Activated CD8-positive, alpha-beta memory T cell treated with anti-CD3 and anti-CD28 coated beads, Interleukin-2, amount 10 ng/mL, durations not matched to agents 7 days and 5 days (primary cell): ENCODE measurements at regions not wholly inside any gene's neighbourhood (a gene's known extent, or its start where the extent isn't known, plus 50 kb on each side); places are given as distances from the start of the nearest gene placed in this dataset.

Experiments used
- ATAC-seq: fragments of 150-1000 bp; cut with Tn5 transposase; one replicate; pipeline ENCODE4 v1.10.0; 2021; ENCODE audit warnings: moderate library complexity
- CTCF ChIA-PET: fragments of 350-600 bp; sonication (Branson Sonifier 250); formaldehyde crosslinking; loops from one replicate; lab custom pipeline; 2021; ENCODE audit warnings: antibody characterized with exemption; lab: Charles Lee
- DNase-seq: peaks from one replicate; pipeline ENCODE4 v3.0.0-alpha.2; 2020
- H3K27ac Mint-ChIP-seq: one replicate; pipeline ENCODE4 v1.8.0; 2021; ENCODE audit warnings: mild to moderate bottlenecking, mixed read lengths
- H3K27me3 Mint-ChIP-seq: one replicate; pipeline ENCODE4 v1.8.0; 2021; ENCODE audit warnings: mixed read lengths
- H3K36me3 Mint-ChIP-seq: one replicate; pipeline ENCODE4 v1.8.0; 2021; ENCODE audit warnings: mild to moderate bottlenecking, mixed read lengths
- H3K4me1 Mint-ChIP-seq: one replicate; pipeline ENCODE4 v1.8.0; 2021; ENCODE audit warnings: mixed read lengths
- H3K4me3 Mint-ChIP-seq: one replicate; pipeline ENCODE4 v1.8.0; 2021; ENCODE audit warnings: mild to moderate bottlenecking, moderate library complexity, mixed read lengths
- H3K9me3 Mint-ChIP-seq: one replicate; pipeline ENCODE4 v1.8.0; 2022; ENCODE audit warnings: low read depth, mixed read lengths

GRCh38 chr4:182019148-182019652, 224.0 kb upstream of the TENM3 start:
- DNase-seq (peak; percentile 40), ATAC-seq (peak; percentile 20)
- Mint-ChIP-seq H3K4me3 (no peak overlapping the region), H3K36me3 (no peaks in the 10 kb centered on the region), H3K27ac (peak overlapping the region; percentile 70), H3K4me1 (peaks cover 10% of the 10 kb centered on the region), H3K9me3 (peaks cover 3% of the 10 kb centered on the region), H3K27me3 (no peaks in the 10 kb centered on the region)
- CTCF ChIA-PET = no interaction called here

DNA sequence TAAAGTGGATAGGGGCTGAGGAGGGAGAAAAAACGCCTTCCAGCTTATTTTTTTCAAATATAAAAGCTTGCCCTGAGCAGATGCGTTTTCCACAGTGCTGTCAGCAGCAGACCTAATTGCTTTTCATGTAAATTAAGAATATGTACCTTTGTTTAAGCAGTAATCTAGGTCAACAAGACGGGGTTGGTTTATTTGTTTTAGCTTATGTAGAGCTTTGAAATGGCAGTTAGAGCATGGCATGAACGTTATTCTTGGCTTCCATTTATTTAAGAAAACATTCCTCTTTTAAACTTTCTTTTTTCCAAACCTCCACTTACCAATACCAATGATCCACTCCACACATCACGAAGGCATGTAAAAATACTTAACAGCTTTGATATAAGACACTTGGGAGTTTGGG, 220.3 kb upstream of the TENM3 start:
- no peak for ATAC-seq
- Mint-ChIP-seq H3K27me3 (no peaks in the 10 kb centered on the region), H3K9me3 (no peaks in the 10 kb centered on the region), H3K27ac (no peak overlapping the region), H3K4me1 (peaks cover 10% of the 10 kb centered on the region), H3K36me3 (no peaks in the 10 kb centered on the region), H3K4me3 (no peak overlapping the region)
- DNase-seq = no peak
- CTCF ChIA-PET = interaction anchor here (0.7 kb wide), 1 partner anchor 19 kb away, joined by 3 read pairs; no protein-coding TSS in a partner anchor

DNA sequence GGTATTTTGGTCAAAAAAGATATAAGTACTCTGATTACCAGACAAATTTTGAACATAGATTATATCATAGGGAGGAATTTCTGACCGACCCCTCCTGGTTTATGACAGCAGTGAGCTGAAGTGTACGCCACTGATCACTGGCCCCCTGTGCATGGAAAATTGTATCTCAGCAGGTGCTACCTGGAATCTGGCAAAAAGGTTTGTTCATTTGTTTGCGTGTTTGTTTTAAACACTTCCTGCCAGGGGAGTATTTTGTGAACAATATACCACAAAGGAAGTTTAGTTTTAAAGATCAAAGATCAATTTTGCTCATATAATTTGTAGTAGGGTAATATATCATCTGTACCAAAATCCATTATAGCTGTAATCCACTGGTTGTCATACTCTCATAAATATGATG, 219.7 kb upstream of the TENM3 start:
- H3K4me1 Mint-ChIP-seq = peaks cover 10% of the 10 kb centered on the region
- ATAC-seq (no peak), DNase-seq (no peak)
- H3K27ac Mint-ChIP-seq = no peak overlapping the region
- CTCF ChIA-PET = no interaction called here
- H3K4me3 Mint-ChIP-seq = no peak overlapping the region
- H3K36me3 Mint-ChIP-seq = no peaks in the 10 kb centered on the region
- H3K9me3 Mint-ChIP-seq = no peaks in the 10 kb centered on the region
- H3K27me3 Mint-ChIP-seq = no peaks in the 10 kb centered on the region

DNA sequence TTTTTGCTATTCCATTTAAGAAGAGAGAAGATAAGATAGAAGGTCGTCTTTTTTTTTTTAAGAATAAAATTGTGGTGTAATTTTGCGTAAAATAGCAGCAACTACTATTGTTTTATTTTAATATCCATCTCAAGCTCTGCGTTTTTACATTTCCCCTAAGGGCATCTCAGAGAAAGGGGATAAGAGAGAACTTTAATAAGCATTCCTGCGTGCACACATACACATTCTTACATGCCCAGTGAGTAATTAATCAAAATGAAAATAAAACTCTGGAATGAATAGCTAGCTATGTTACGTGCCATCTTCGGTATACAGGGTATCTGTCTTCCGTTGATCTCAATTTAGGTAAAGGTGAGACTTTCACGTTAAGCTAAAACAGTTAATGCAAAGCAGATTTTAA, 200.3 kb upstream of the TENM3 start:
- Mint-ChIP-seq H3K4me1 (no peaks in the 10 kb centered on the region), H3K27me3 (no peaks in the 10 kb centered on the region), H3K4me3 (no peak overlapping the region), H3K27ac (no peak overlapping the region), H3K36me3 (no peaks in the 10 kb centered on the region), H3K9me3 (peaks cover 2% of the 10 kb centered on the region)
- CTCF ChIA-PET = no interaction called here
- ATAC-seq = no peak
- no peak for DNase-seq

DNA sequence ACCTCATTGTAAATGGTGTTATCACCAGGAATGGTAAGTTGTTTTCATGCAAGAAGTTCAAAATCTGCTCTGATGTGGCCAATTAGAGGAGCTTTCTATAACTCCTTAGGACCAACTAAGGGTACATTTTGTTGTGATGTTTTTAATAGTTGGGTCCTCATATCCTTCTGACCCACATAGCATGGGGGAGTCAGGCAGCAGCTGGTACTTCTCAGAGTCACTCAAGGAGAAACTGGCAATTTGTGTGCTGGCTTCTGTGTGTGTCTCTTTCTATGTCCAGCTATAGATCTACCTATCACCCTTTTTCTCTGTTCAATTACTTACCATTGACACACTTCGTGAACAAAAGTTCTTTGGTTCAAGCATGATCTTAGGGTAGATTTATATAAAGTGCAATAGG, 194.3 kb upstream of the TENM3 start:
- no peaks in the 10 kb centered on the region for H3K4me1 Mint-ChIP-seq
- no peak overlapping the region for H3K4me3 Mint-ChIP-seq
- DNase-seq (no peak), ATAC-seq (no peak)
- no peaks in the 10 kb centered on the region for H3K36me3 Mint-ChIP-seq
- CTCF ChIA-PET = no interaction called here
- H3K9me3 Mint-ChIP-seq = no peaks in the 10 kb centered on the region
- H3K27me3 Mint-ChIP-seq = no peaks in the 10 kb centered on the region
- no peak overlapping the region for H3K27ac Mint-ChIP-seq

- H3K4me1 Mint-ChIP-seq = no peaks in the 10 kb centered on the region
- H3K27me3 Mint-ChIP-seq = no peaks in the 10 kb centered on the region
- ATAC-seq (no peak), DNase-seq (no peak)
- no peak overlapping the region for H3K4me3 Mint-ChIP-seq
- peaks cover 6% of the 10 kb centered on the region for H3K9me3 Mint-ChIP-seq
- no peak overlapping the region for H3K27ac Mint-ChIP-seq
- CTCF ChIA-PET = no interaction called here
- H3K36me3 Mint-ChIP-seq = no peaks in the 10 kb centered on the region
These were observed 186.3 kb upstream of the TENM3 start for GRCh38 chr4:182056866-182057265.

GRCh38 chr4:182062458-182062857, 180.7 kb upstream of the TENM3 start:
- no peak for ATAC-seq
- H3K36me3 Mint-ChIP-seq = no peaks in the 10 kb centered on the region
- no peaks in the 10 kb centered on the region for H3K9me3 Mint-ChIP-seq
- no peaks in the 10 kb centered on the region for H3K27me3 Mint-ChIP-seq
- CTCF ChIA-PET = no interaction called here
- no peak for DNase-seq
- H3K27ac Mint-ChIP-seq = no peak overlapping the region
- H3K4me3 Mint-ChIP-seq = no peak overlapping the region
- no peaks in the 10 kb centered on the region for H3K4me1 Mint-ChIP-seq

DNA sequence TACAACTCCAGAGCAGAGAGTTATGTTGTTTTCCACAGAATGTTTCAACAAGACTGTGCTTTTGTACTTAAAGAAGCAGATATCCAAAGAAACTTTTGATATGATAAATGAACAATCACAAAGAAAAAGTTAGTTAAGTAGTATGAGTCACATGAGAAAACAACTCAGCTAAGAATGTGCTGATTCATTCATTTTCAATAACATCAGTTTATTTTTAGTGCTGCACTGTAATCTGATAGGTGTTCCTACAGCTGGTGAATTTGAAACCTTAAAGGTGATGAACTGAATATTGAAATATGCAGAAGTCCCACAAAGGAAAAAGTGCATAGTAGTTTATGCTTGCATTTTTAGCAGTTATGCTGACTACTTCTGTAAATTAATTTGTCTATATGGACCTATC, 180.3 kb upstream of the TENM3 start:
- no peak for ATAC-seq
- Mint-ChIP-seq H3K4me1 (no peaks in the 10 kb centered on the region), H3K4me3 (no peak overlapping the region), H3K27me3 (no peaks in the 10 kb centered on the region), H3K27ac (no peak overlapping the region), H3K9me3 (no peaks in the 10 kb centered on the region), H3K36me3 (no peaks in the 10 kb centered on the region)
- CTCF ChIA-PET = no interaction called here
- DNase-seq = no peak

DNA sequence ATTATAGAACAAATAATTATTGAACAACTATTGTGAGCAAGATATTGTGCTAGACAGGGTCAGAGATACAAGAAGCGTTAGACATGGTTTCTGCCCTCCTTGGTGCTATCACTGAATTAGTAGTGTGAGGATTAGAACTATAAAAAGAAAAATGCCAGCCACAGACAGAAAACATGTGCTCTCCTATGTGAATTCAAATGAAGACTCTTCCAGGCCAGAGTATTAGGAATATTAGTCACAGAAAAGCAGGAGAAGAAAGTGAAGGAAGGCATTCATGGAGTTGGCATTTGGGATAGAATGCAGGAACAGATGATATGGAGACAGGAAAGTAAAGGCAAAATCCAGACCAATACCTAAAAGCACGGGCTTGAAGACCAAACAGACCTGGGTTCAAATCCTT, 179.6 kb upstream of the TENM3 start:
- no peak overlapping the region for H3K27ac Mint-ChIP-seq
- CTCF ChIA-PET = no interaction called here
- H3K36me3 Mint-ChIP-seq = no peaks in the 10 kb centered on the region
- no peaks in the 10 kb centered on the region for H3K4me1 Mint-ChIP-seq
- no peaks in the 10 kb centered on the region for H3K9me3 Mint-ChIP-seq
- H3K4me3 Mint-ChIP-seq = no peak overlapping the region
- DNase-seq (no peak), ATAC-seq (no peak)
- no peaks in the 10 kb centered on the region for H3K27me3 Mint-ChIP-seq

DNA sequence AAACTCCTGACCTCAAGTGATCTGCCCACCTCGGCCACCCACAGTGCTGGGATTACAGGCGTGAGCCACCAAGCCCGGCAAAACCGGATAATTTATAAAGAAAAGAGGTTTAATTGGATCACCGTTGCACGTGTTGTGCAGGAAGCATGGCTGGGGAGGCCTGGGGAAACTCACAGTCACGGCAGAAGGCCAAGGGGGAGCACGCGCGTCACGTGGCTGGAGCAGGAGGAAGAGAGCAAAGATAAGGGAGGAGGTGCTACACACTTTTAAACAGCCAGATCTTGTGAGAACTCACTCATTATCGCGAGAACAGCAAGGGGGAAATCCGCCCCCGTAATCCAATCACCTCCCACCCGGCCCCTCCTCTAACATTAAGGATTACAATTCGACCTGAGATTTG, 177.9 kb upstream of the TENM3 start:
- ATAC-seq = no peak
- Mint-ChIP-seq H3K4me1 (no peaks in the 10 kb centered on the region), H3K4me3 (no peak overlapping the region), H3K9me3 (no peaks in the 10 kb centered on the region), H3K27me3 (no peaks in the 10 kb centered on the region), H3K36me3 (no peaks in the 10 kb centered on the region), H3K27ac (no peak overlapping the region)
- CTCF ChIA-PET = no interaction called here
- DNase-seq = no peak

DNA sequence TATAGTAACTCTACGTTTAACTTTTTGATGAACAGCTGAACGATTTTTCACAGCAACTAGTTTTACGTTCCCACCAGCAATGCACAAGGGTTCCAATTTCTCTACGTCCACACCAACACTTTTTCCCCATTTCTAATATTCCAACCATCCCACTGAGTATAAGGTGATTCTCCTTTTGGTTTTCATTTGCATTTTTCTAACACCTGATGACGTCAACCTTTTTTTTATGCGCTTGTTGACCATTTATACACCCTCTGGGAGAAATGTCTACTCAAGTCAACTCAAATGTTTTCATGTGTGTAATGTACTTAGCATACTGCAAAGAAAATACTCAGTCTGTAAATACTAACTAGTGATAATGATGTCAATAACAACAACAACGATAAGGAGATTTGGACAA, 177.2 kb upstream of the TENM3 start:
- no peak overlapping the region for H3K27ac Mint-ChIP-seq
- H3K36me3 Mint-ChIP-seq = no peaks in the 10 kb centered on the region
- no peaks in the 10 kb centered on the region for H3K9me3 Mint-ChIP-seq
- no peak overlapping the region for H3K4me3 Mint-ChIP-seq
- ATAC-seq (no peak), DNase-seq (no peak)
- H3K4me1 Mint-ChIP-seq = no peaks in the 10 kb centered on the region
- H3K27me3 Mint-ChIP-seq = no peaks in the 10 kb centered on the region
- CTCF ChIA-PET = no interaction called here

DNA sequence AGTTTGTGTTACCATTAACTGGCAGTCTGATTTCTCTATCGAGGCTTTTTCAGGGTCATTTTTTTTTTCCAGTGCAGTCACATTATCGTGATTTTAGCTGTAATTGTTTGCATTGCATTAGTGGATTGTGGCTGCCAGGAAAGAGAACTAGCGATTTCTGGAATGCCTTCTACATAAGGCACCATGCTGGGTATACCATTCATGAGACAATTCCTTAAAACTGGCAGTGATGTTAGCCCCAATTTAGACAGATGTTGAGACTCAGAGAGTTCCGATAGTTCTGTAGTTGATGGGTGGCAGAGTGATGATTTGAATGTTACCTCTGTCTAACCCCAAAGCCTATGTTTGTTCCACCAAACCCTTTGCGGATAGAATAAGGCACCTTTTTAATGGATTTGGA, 175.4 kb upstream of the TENM3 start:
- peaks cover 3% of the 10 kb centered on the region for H3K9me3 Mint-ChIP-seq
- no peak overlapping the region for H3K27ac Mint-ChIP-seq
- no peaks in the 10 kb centered on the region for H3K36me3 Mint-ChIP-seq
- H3K27me3 Mint-ChIP-seq = no peaks in the 10 kb centered on the region
- DNase-seq = no peak
- CTCF ChIA-PET = no interaction called here
- no peaks in the 10 kb centered on the region for H3K4me1 Mint-ChIP-seq
- H3K4me3 Mint-ChIP-seq = no peak overlapping the region
- no peak for ATAC-seq

- ATAC-seq (no peak), DNase-seq (no peak)
- Mint-ChIP-seq H3K27me3 (no peaks in the 10 kb centered on the region), H3K9me3 (peaks cover 8% of the 10 kb centered on the region), H3K27ac (no peak overlapping the region), H3K4me3 (no peak overlapping the region), H3K36me3 (no peaks in the 10 kb centered on the region), H3K4me1 (no peaks in the 10 kb centered on the region)
- CTCF ChIA-PET = no interaction called here
These were observed 174.3 kb upstream of the TENM3 start for GRCh38 chr4:182068920-182069319.

DNA sequence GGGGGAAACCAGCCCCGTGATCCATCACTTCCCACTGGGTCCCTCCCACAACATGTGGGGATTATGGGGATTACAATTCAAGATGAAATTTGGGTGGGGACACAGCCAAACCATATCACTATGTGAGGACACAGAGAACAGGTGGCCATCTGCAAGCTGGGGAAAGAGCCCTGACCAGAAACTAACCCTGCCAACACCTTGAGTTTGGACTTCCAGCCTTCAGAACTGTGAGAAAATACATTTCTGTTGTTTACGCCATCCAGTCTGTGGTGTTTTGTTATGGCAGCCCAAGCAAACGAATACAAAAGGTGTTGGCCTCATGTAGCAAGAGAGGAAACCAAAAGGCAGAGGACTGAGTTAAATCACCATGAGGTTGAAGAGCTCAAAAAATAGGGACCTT, 169.9 kb upstream of the TENM3 start:
- ATAC-seq = no peak
- H3K9me3 Mint-ChIP-seq = peaks cover 11% of the 10 kb centered on the region
- H3K27ac Mint-ChIP-seq = no peak overlapping the region
- CTCF ChIA-PET = no interaction called here
- no peak for DNase-seq
- no peaks in the 10 kb centered on the region for H3K36me3 Mint-ChIP-seq
- H3K27me3 Mint-ChIP-seq = no peaks in the 10 kb centered on the region
- H3K4me1 Mint-ChIP-seq = no peaks in the 10 kb centered on the region
- H3K4me3 Mint-ChIP-seq = no peak overlapping the region

DNA sequence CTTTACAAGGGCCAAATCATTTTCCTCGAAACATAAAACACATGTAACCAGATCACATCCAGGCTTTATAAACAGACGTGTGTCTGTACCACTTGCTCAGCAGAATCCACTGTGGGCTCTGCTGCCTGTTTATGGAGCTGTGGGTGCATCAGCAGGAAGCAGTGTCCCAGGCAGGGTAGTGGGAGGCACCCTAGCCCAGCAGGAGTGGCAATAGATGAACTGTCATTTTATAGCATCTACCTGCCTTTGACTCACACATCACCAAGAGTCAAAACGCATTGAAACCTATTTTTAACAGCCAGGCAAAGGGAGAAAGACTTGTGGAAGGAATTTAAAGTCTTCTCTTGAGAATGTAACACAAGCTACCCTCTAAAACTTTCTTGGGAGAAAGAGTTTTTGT, 169.1 kb upstream of the TENM3 start:
- H3K4me1 Mint-ChIP-seq = no peaks in the 10 kb centered on the region
- ATAC-seq = no peak
- H3K36me3 Mint-ChIP-seq = no peaks in the 10 kb centered on the region
- no peak for DNase-seq
- H3K4me3 Mint-ChIP-seq = no peak overlapping the region
- CTCF ChIA-PET = no interaction called here
- no peak overlapping the region for H3K27ac Mint-ChIP-seq
- no peaks in the 10 kb centered on the region for H3K27me3 Mint-ChIP-seq
- peaks cover 11% of the 10 kb centered on the region for H3K9me3 Mint-ChIP-seq
